T-cell (primary cell): ENCODE measurements at regions not wholly inside any gene's neighbourhood (a gene's known extent, or its start where the extent isn't known, plus 50 kb on each side); places are given as distances from the start of the nearest gene placed in this dataset.

Experiments used
- ATAC-seq, 4 experiments: fragments of 200-7000 bp in 3 of 4; fragments of 150-1000 bp in 1 of 4; cut with Tn5 transposase; replicated peaks in 1 of 4; 1 replicate in 3 of 4; 2 replicates in 1 of 4; pipeline ENCODE4 v1.10.0; 2021; ENCODE audit warnings: moderate library complexity in 3 of 4, mild to moderate bottlenecking in 2 of 4, moderate number of reproducible peaks in 1 of 4
- CTCF ChIA-PET, 2 donors: fragments of 300-600 bp; sonication (Branson Sonifier 250); formaldehyde crosslinking; loops; one replicate each; lab custom pipeline; 2022; ENCODE audit warnings: antibody characterized with exemption in 2 of 2; lab: Charles Lee
- POLR2A ChIA-PET, 2 donors: fragments of 300-600 bp; sonication (Branson Sonifier 250); formaldehyde crosslinking; loops; one replicate each; lab custom pipeline; 2022; ENCODE audit warnings: antibody characterized with exemption in 2 of 2; lab: Charles Lee
- DNase-seq, 35 experiments: peaks; one replicate each; pipeline versions ENCODE4 v3.0.0 to v3.0.0-alpha.2; 2013 to 2023
- H3K27ac ChIP-seq: one replicate; pipeline ENCODE4 v1.5.1; 2013; ENCODE audit warnings: low read length
- H3K27me3 ChIP-seq, 2 experiments: replicated peaks in 1 of 2; 1 replicate in 1 of 2; 2 replicates in 1 of 2; pipeline versions ENCODE4 v1.6.1 to v1.7.0; 2013; ENCODE audit warnings: low read length in 1 of 2, mixed read lengths in 1 of 2; ENCODE audit not compliant: control insufficient read depth in 2 of 2, insufficient read depth in 2 of 2; ENCODE audit errors: extremely low read depth in 1 of 2
- H3K36me3 ChIP-seq, 2 donors: 1 replicate in 1 of 2; 2 replicates in 1 of 2; pipeline versions ENCODE4 v1.6.1 to v1.7.0; 2013; ENCODE audit warnings: low read length in 1 of 2; ENCODE audit not compliant: control insufficient read depth in 2 of 2, insufficient read depth in 1 of 2; ENCODE audit errors: extremely low read depth in 1 of 2
- H3K4me1 ChIP-seq, 2 experiments: 1 replicate in 1 of 2; 2 replicates in 1 of 2; pipeline versions ENCODE4 v1.6.1 to v1.7.0; 2013; ENCODE audit warnings: low read length in 2 of 2, mixed read lengths in 1 of 2; ENCODE audit not compliant: insufficient read depth in 2 of 2, control insufficient read depth in 1 of 2; ENCODE audit errors: extremely low read depth in 1 of 2
- H3K4me3 ChIP-seq, 2 donors: 1 replicate in 1 of 2; 2 replicates in 1 of 2; pipeline versions ENCODE4 v1.5.1 to v1.7.0; 2013; ENCODE audit warnings: mild to moderate bottlenecking in 2 of 2, low read length in 1 of 2, moderate library complexity in 1 of 2; ENCODE audit not compliant: control insufficient read depth in 1 of 2; ENCODE audit errors: extremely low read depth in 1 of 2
- H3K9me3 ChIP-seq: 2 replicates; pipeline ENCODE4 v1.7.0; 2013
- H3K27ac Mint-ChIP-seq, 2 donors: one replicate each; pipeline ENCODE4 v1.8.0; 2020 to 2021; ENCODE audit warnings: mild to moderate bottlenecking in 2 of 2, mixed read lengths in 2 of 2
- H3K27me3 Mint-ChIP-seq, 2 donors: one replicate each; pipeline ENCODE4 v1.8.0; 2021 to 2022; ENCODE audit warnings: mixed read lengths in 2 of 2
- H3K36me3 Mint-ChIP-seq: one replicate; pipeline ENCODE4 v1.8.0; 2021; ENCODE audit warnings: mixed read lengths
- H3K4me1 Mint-ChIP-seq, 3 donors: one replicate each; pipeline ENCODE4 v1.8.0; 2020 to 2022; ENCODE audit warnings: mixed read lengths in 3 of 3, mild to moderate bottlenecking in 1 of 3
- H3K4me3 Mint-ChIP-seq, 3 donors: one replicate each; pipeline ENCODE4 v1.8.0; 2020 to 2022; ENCODE audit warnings: mild to moderate bottlenecking in 3 of 3, mixed read lengths in 3 of 3, moderate library complexity in 3 of 3
- H3K9me3 Mint-ChIP-seq, 3 donors: one replicate each; pipeline ENCODE4 v1.8.0; 2020 to 2022; ENCODE audit warnings: mixed read lengths in 3 of 3
- WGBS: methylation state at CpG from one replicate; pipeline ENCODE4 v1.1.5; 2013; ENCODE audit warnings: missing lambda C conversion rate; ENCODE audit not compliant: insufficient coverage; 5-methylcytosine and 5-hydroxymethylcytosine counted together

- H3K4me3 Mint-ChIP-seq: no peak overlapping the region
- Histone ChIP-seq H3K9me3 (no peaks in the 10 kb centered on the region), H3K4me3 (no peak overlapping the region), H3K4me1 (no peaks in the 10 kb centered on the region), H3K27me3 (no peaks in the 10 kb centered on the region), H3K36me3 (no peaks in the 10 kb centered on the region), H3K27ac (no peak overlapping the region)
- no CpG with 5 or more reads among the region's 4 CpGs for WGBS
- no peaks in the 10 kb centered on the region for H3K36me3 Mint-ChIP-seq
- peaks cover 0 to 3% of the 10 kb centered on the region in 2 donors for H3K27me3 Mint-ChIP-seq
- no peak for DNase-seq
- H3K9me3 Mint-ChIP-seq: peaks cover 2 to 5% (median 5%) of the 10 kb centered on the region in 3 donors
- H3K4me1 Mint-ChIP-seq: no peaks in the 10 kb centered on the region
- POLR2A ChIA-PET: no interaction called here
- no peak for ATAC-seq
- no peak overlapping the region for H3K27ac Mint-ChIP-seq
- CTCF ChIA-PET: no interaction called here
These were observed 51.4 kb upstream of the LGSN start for GRCh38 chr6:63371104-63371715.

GRCh38 chr6:63372951-63373533, 53.3 kb upstream of the LGSN start:
- CTCF ChIA-PET: no interaction called here
- Mint-ChIP-seq H3K9me3 (peaks cover 0 to 10% (median 5%) of the 10 kb centered on the region in 3 donors), H3K36me3 (no peaks in the 10 kb centered on the region), H3K4me1 (no peaks in the 10 kb centered on the region), H3K27ac (no peak overlapping the region), H3K27me3 (peaks cover 0 to 3% of the 10 kb centered on the region in 2 donors), H3K4me3 (no peak overlapping the region)
- no peaks in the 10 kb centered on the region for H3K27me3 ChIP-seq
- no CpG with 5 or more reads among the region's 3 CpGs for WGBS
- H3K4me1 ChIP-seq: no peaks in the 10 kb centered on the region
- ATAC-seq (no peak), DNase-seq (no peak)
- H3K27ac ChIP-seq: no peak overlapping the region
- no peaks in the 10 kb centered on the region for H3K36me3 ChIP-seq
- no peaks in the 10 kb centered on the region for H3K9me3 ChIP-seq
- H3K4me3 ChIP-seq: no peak overlapping the region
- POLR2A ChIA-PET: no interaction called here

- no peaks in the 10 kb centered on the region for H3K4me1 ChIP-seq
- Mint-ChIP-seq H3K27ac (no peak overlapping the region), H3K27me3 (no peaks in the 10 kb centered on the region), H3K36me3 (no peaks in the 10 kb centered on the region), H3K9me3 (no peaks in the 10 kb centered on the region), H3K4me1 (no peaks in the 10 kb centered on the region), H3K4me3 (no peak overlapping the region)
- no peaks in the 10 kb centered on the region for H3K27me3 ChIP-seq
- H3K4me3 ChIP-seq: no peak overlapping the region
- H3K36me3 ChIP-seq: no peaks in the 10 kb centered on the region
- POLR2A ChIA-PET: interaction anchor here in 1 of 2 donors (0.6 kb wide), 1 partner anchor 25 kb away, joined by 4 read pairs; no protein-coding TSS in a partner anchor
- CTCF ChIA-PET: no interaction called here
- H3K27ac ChIP-seq: no peak overlapping the region
- DNase-seq: no peak
- WGBS: no CpG with 5 or more reads among the region's 2 CpGs
- H3K9me3 ChIP-seq: no peaks in the 10 kb centered on the region
- ATAC-seq: no peak
These were observed 69.5 kb upstream of the LGSN start for GRCh38 chr6:63389191-63389844.

GRCh38 chr6:63391203-63391970, 71.6 kb upstream of the LGSN start:
- 83% methylated on average over 1 of the region's 3 CpGs for WGBS
- Histone ChIP-seq H3K9me3 (no peaks in the 10 kb centered on the region), H3K36me3 (no peaks in the 10 kb centered on the region), H3K27ac (no peak overlapping the region), H3K27me3 (peaks cover 0 to 2% of the 10 kb centered on the region in 2 experiments), H3K4me3 (no peak overlapping the region), H3K4me1 (no peaks in the 10 kb centered on the region)
- Mint-ChIP-seq H3K27me3 (peaks cover 0 to 2% of the 10 kb centered on the region in 2 donors), H3K36me3 (no peaks in the 10 kb centered on the region), H3K9me3 (no peaks in the 10 kb centered on the region), H3K27ac (no peak overlapping the region), H3K4me1 (no peaks in the 10 kb centered on the region), H3K4me3 (no peak overlapping the region)
- ATAC-seq (no peak), DNase-seq (no peak)
- ChIA-PET CTCF (no interaction called here), POLR2A (no interaction called here)

GRCh38 chr6:63392092-63392724, 72.4 kb upstream of the LGSN start:
- Mint-ChIP-seq H3K27me3 (peaks cover 0 to 2% of the 10 kb centered on the region in 2 donors), H3K27ac (no peak overlapping the region), H3K4me3 (no peak overlapping the region), H3K9me3 (no peaks in the 10 kb centered on the region), H3K36me3 (no peaks in the 10 kb centered on the region), H3K4me1 (no peaks in the 10 kb centered on the region)
- CTCF ChIA-PET: interaction anchor here in 1 of 2 donors (0.7 kb wide), 1 partner anchor 9 kb away, joined by 3 read pairs; no protein-coding TSS in a partner anchor
- ATAC-seq (no peak), DNase-seq (no peak)
- no peak overlapping the region for H3K4me3 ChIP-seq
- no peak overlapping the region for H3K27ac ChIP-seq
- WGBS: 90% methylated on average over 2 of the region's 6 CpGs
- POLR2A ChIA-PET: no interaction called here
- H3K9me3 ChIP-seq: no peaks in the 10 kb centered on the region
- H3K27me3 ChIP-seq: peaks cover 0 to 2% of the 10 kb centered on the region in 2 experiments
- no peaks in the 10 kb centered on the region for H3K36me3 ChIP-seq
- no peaks in the 10 kb centered on the region for H3K4me1 ChIP-seq

- ChIA-PET POLR2A (no interaction called here), CTCF (no interaction called here)
- DNase-seq: no peak
- Histone ChIP-seq H3K36me3 (no peaks in the 10 kb centered on the region), H3K4me1 (no peaks in the 10 kb centered on the region), H3K27me3 (peaks cover 0 to 2% of the 10 kb centered on the region in 2 experiments), H3K9me3 (no peaks in the 10 kb centered on the region), H3K4me3 (no peak overlapping the region), H3K27ac (no peak overlapping the region)
- ATAC-seq: no peak
- Mint-ChIP-seq H3K36me3 (no peaks in the 10 kb centered on the region), H3K27me3 (peaks cover 0 to 2% of the 10 kb centered on the region in 2 donors), H3K27ac (no peak overlapping the region), H3K4me1 (no peaks in the 10 kb centered on the region), H3K9me3 (no peaks in the 10 kb centered on the region), H3K4me3 (no peak overlapping the region)
- WGBS: 86% methylated on average over 8 of the region's 11 CpGs
These were observed 75.0 kb upstream of the LGSN start for GRCh38 chr6:63394656-63395308.
